Transverse colon (tissue), 4 donors: ENCODE measurements at regions not wholly inside any gene's neighbourhood (a gene's known extent, or its start where the extent isn't known, plus 50 kb on each side); places are given as distances from the start of the nearest gene placed in this dataset.

Experiments used
- DNase-seq: peaks from one replicate; pipeline ENCODE4 v3.0.0-alpha.2; 2019
- H3K27ac ChIP-seq, 4 donors: fragments of 200-600 bp; sonication (generic); 2 replicates each; pipeline ENCODE4 v1.5.1; 2016 to 2018; ENCODE audit warnings: inconsistent platforms in 4 of 4
- H3K27me3 ChIP-seq: fragments of 200-600 bp; sonication (generic); 2 replicates; pipeline ENCODE4 v1.5.1; 2017; ENCODE audit warnings: inconsistent platforms
- H3K36me3 ChIP-seq, 4 donors: fragments of 200-600 bp; sonication (generic); 2 replicates each; pipeline ENCODE4 v1.5.1; 2017 to 2019; ENCODE audit warnings: inconsistent platforms in 4 of 4
- H3K4me1 ChIP-seq, 4 donors: fragments of 200-600 bp; sonication (generic); 2 replicates each; pipeline ENCODE4 v1.5.1; 2017 to 2020; ENCODE audit warnings: inconsistent platforms in 4 of 4
- H3K4me3 ChIP-seq, 4 donors: fragments of 200-600 bp; sonication (generic); 1 replicate in 1 of 4; 2 replicates in 3 of 4; pipeline versions ENCODE4 v1.5.1 to v1.6.1; 2017 to 2019; ENCODE audit warnings: inconsistent platforms in 4 of 4
- H3K9me3 ChIP-seq, 2 donors: fragments of 200-600 bp; sonication (generic); 2 replicates each; pipeline ENCODE4 v1.5.1; 2017 to 2019; ENCODE audit warnings: inconsistent platforms in 2 of 2
- EP300 ChIP-seq: sonication (generic); formaldehyde crosslinking; IDR thresholded peaks from one replicate; pipeline ENCODE4 v1.6.1; 2017; ENCODE audit warnings: antibody characterized with exemption, low read depth
- POLR2A ChIP-seq: fragments of 450-650 bp; IDR thresholded peaks from one replicate; pipeline ENCODE4 v1.6.1; 2016; ENCODE audit warnings: antibody characterized with exemption, mild to moderate bottlenecking, moderate library complexity
- POLR2AphosphoS5 ChIP-seq, 3 donors: sonication (generic); formaldehyde crosslinking; IDR thresholded peaks; one replicate each; pipeline ENCODE4 v1.6.1; 2016; ENCODE audit warnings: antibody characterized with exemption in 3 of 3
- WGBS, 2 donors: methylation state at CpG; one replicate each; pipeline ENCODE4 v1.1.5; 2018; ENCODE audit warnings: low coverage in 1 of 2; 5-methylcytosine and 5-hydroxymethylcytosine counted together
- in situ Hi-C, 4 donors: fragments of 200-750 bp; cut with MboI; loops; one replicate each; pipeline versions ENCODE4 v1.15.0 to v1.15.1; 2017; ENCODE audit warnings: low sequenced_read_pairs in 3 of 4, low pct_ligation_motif_present in 1 of 4, low pct_unique_long_range_greater_than_20kb in 1 of 4
- intact Hi-C: fragments of 100-400 bp; cut with DNase I; formaldehyde crosslinking; loops from one replicate; pipeline ENCODE4 v1.15.1; 2023; ENCODE audit warnings: low total_unique reads
- TF ChIP-seq, protein P1 (sequence below), 5 experiments: fragments of 200-600 bp in 3 of 5; fragments of 450-650 bp in 2 of 5; sonication (generic) in 3 of 5; IDR thresholded peaks; 1 replicate in 2 of 5; 2 replicates in 3 of 5; pipeline ENCODE4 v1.5.1; 2016 to 2017; ENCODE audit warnings: antibody characterized with exemption in 5 of 5, inconsistent platforms in 3 of 5, mild to moderate bottlenecking in 2 of 5, moderate library complexity in 1 of 5

- in situ Hi-C loops, result no loop called here
- no peak overlapping the region for H3K4me3 ChIP-seq
- intact Hi-C loops, result no loop called here
- DNase-seq, result no peak
- no peaks in the 10 kb centered on the region for H3K36me3 ChIP-seq
- no peaks in the 10 kb centered on the region for H3K4me1 ChIP-seq
- H3K27ac ChIP-seq, result no peak overlapping the region
- WGBS, 2 donors, result 85 to 89% methylated on average over 4 of the region's 4 CpGs
- TF ChIP-seq POLR2AphosphoS5 (IDR thresholded peaks at IDR 0.05) (no peak), EP300 (no peak), POLR2A (no peak)
- TF ChIP-seq, protein P1, sequence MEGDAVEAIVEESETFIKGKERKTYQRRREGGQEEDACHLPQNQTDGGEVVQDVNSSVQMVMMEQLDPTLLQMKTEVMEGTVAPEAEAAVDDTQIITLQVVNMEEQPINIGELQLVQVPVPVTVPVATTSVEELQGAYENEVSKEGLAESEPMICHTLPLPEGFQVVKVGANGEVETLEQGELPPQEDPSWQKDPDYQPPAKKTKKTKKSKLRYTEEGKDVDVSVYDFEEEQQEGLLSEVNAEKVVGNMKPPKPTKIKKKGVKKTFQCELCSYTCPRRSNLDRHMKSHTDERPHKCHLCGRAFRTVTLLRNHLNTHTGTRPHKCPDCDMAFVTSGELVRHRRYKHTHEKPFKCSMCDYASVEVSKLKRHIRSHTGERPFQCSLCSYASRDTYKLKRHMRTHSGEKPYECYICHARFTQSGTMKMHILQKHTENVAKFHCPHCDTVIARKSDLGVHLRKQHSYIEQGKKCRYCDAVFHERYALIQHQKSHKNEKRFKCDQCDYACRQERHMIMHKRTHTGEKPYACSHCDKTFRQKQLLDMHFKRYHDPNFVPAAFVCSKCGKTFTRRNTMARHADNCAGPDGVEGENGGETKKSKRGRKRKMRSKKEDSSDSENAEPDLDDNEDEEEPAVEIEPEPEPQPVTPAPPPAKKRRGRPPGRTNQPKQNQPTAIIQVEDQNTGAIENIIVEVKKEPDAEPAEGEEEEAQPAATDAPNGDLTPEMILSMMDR (IDR thresholded peaks at IDR 0.05), result no peak
- H3K9me3 ChIP-seq, result no peaks in the 10 kb centered on the region
- no peaks in the 10 kb centered on the region for H3K27me3 ChIP-seq
Measured at GRCh38 chr5:106459541-106459940, 1211.2 kb downstream of the EFNA5 start.

- Histone ChIP-seq H3K27me3 (no peaks in the 10 kb centered on the region), H3K36me3 (no peaks in the 10 kb centered on the region), H3K9me3 (no peaks in the 10 kb centered on the region), H3K4me3 (no peak overlapping the region), H3K4me1 (no peaks in the 10 kb centered on the region), H3K27ac (no peak overlapping the region)
- in situ Hi-C loops, result no loop called here
- WGBS, 2 donors, result 48 to 57% methylated on average over 2 to 3 of the region's 3 CpGs
- intact Hi-C loops, result no loop called here
- DNase-seq, result no peak
- TF ChIP-seq, protein P1 (IDR thresholded peaks at IDR 0.05), result peak in 2 of 5 experiments; percentile 8 to 14
- TF ChIP-seq POLR2A, result no peak
Measured at GRCh38 chr5:106454651-106455415, 1215.9 kb downstream of the EFNA5 start.

DNA sequence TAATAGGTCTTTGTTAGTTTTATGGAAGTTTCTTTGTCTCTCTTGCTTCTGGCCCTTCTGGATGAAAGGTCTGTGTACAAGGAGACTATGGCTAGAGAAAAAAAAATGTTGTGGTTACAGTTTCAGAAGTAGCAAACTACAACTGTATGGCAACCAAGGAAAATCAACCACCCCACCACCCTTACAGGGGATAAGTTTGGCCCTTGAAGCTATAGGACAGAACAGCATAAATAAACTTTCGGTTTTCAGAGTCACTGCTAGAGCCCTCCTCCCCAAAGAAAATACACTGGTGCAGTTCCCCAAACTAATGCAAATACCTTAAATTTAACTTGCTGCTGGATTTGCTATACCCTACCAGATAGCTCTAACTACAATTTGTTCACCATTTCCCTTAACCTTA, 1216.7 kb downstream of the EFNA5 start:
- no peaks in the 10 kb centered on the region for H3K27me3 ChIP-seq
- no peak overlapping the region for H3K27ac ChIP-seq
- no peaks in the 10 kb centered on the region for H3K4me1 ChIP-seq
- in situ Hi-C loops, result no loop called here
- no peak for TF ChIP-seq POLR2AphosphoS5 (IDR thresholded peaks at IDR 0.05)
- no peak for TF ChIP-seq EP300
- TF ChIP-seq POLR2A, result no peak
- TF ChIP-seq, protein P1 (IDR thresholded peaks at IDR 0.05), result no peak
- 75% methylated on average over 1 of the region's 1 CpG; no CpG with 5 or more reads in 1 of the 2 donors for WGBS, 2 donors
- no peak overlapping the region for H3K4me3 ChIP-seq
- H3K9me3 ChIP-seq, result no peaks in the 10 kb centered on the region
- DNase-seq, result no peak
- intact Hi-C loops, result no loop called here
- H3K36me3 ChIP-seq, result no peaks in the 10 kb centered on the region

- no peak overlapping the region for H3K4me3 ChIP-seq
- no peaks in the 10 kb centered on the region for H3K4me1 ChIP-seq
- in situ Hi-C loops (no loop called here), intact Hi-C loops (no loop called here)
- H3K27ac ChIP-seq, result no peak overlapping the region
- no peak for DNase-seq
- no peaks in the 10 kb centered on the region for H3K9me3 ChIP-seq
- H3K36me3 ChIP-seq, result no peaks in the 10 kb centered on the region
- 73 to 96% methylated on average over 3 to 5 of the region's 5 CpGs for WGBS, 2 donors
- H3K27me3 ChIP-seq, result no peaks in the 10 kb centered on the region
- no peak for TF ChIP-seq POLR2A
- no peak for TF ChIP-seq POLR2AphosphoS5 (IDR thresholded peaks at IDR 0.05)
- TF ChIP-seq, protein P1 (IDR thresholded peaks at IDR 0.05), result no peak
- TF ChIP-seq EP300, result no peak
Measured at GRCh38 chr5:106451998-106452397, 1218.7 kb downstream of the EFNA5 start.
